ENCODE measurements at regions not wholly inside any gene's neighbourhood (a gene's known extent, or its start where the extent isn't known, plus 50 kb on each side); places are given as distances from the start of the nearest gene placed in this dataset.

DNA sequence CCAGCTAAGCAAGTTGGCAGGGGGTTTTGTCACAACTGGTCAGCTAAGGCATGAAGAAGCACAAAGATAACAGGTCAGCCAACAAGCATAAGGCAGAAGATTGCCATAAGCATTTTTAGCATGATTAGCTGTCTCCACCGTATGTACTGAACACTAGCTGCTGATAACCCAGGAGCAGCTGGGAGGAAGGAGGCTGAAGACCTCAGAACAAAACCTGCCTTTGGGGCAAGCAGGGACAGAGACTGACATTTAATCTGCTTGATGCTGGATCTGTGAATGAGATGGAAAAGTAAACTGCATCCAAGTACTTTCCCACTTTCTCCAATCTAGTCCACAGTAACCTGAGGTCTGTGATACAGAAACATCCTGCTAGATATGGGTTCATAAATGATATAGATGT lies 353.0 kb upstream of the MAP3K7 start:
- no peak for TF ChIP-seq CTCF (conservative IDR thresholded peaks at IDR 0.05 in 1 of 2, IDR thresholded peaks at IDR 0.05 in 1 of 2; ENCODE audit: low read depth in 1 of 2, low read length in 2 of 2)
- no peak for TF ChIP-seq EZH2 (IDR thresholded peaks at IDR 0.05; ENCODE audit: low read length, missing control alignments)

All from fibroblast of lung (primary cell).